HG03064 (cell line): ENCODE measurements at regions not wholly inside any gene's neighbourhood (a gene's known extent, or its start where the extent isn't known, plus 50 kb on each side); places are given as distances from the start of the nearest gene placed in this dataset.
"Not testable (repeated sequence)": the region's sequence is repeated elsewhere in the genome, so short reads cannot be mapped to it uniquely, and the experiment has no call there.

ENCODE experiments used
- ATAC-seq: cut with Tn5 transposase; IDR thresholded peaks from one replicate; pipeline ENCODE4 v1.9.1; 2021; ENCODE audit warnings: low read depth; ENCODE audit not compliant: unreplicated experiment

GRCh38 chr6:21740376-21741124 is 147.0 kb downstream of the SOX4 start:
- no peak for ATAC-seq

- ATAC-seq = no peak
Measured at GRCh38 chr6:21741221-21742109, 147.9 kb downstream of the SOX4 start.

- no peak for ATAC-seq
Measured at GRCh38 chr6:21742238-21742660, 148.7 kb downstream of the SOX4 start.

GRCh38 chr6:21744331-21744730 is 150.8 kb downstream of the SOX4 start:
- no peak for ATAC-seq

- no peak for ATAC-seq
Measured at GRCh38 chr6:21745543-21746337, 152.2 kb downstream of the SOX4 start.

- no peak for ATAC-seq
Measured at GRCh38 chr6:21747441-21747840, 153.9 kb downstream of the SOX4 start.

- no peak for ATAC-seq
Measured at GRCh38 chr6:21748343-21749056, 154.9 kb downstream of the SOX4 start.

GRCh38 chr6:21749754-21750153 is 156.2 kb downstream of the SOX4 start:
- ATAC-seq = no peak

- ATAC-seq = no peak
Measured at GRCh38 chr6:21750575-21750974, 157.0 kb downstream of the SOX4 start.

GRCh38 chr6:21751608-21752007 is 158.1 kb downstream of the SOX4 start:
- ATAC-seq = no peak

GRCh38 chr6:21752054-21752811 is 158.7 kb downstream of the SOX4 start:
- ATAC-seq = no peak

GRCh38 chr6:21753241-21754108 is 159.9 kb downstream of the SOX4 start:
- ATAC-seq = no peak

- ATAC-seq = no peak
Measured at GRCh38 chr6:21754891-21755290, 161.3 kb downstream of the SOX4 start.

GRCh38 chr6:21756487-21756886 is 162.9 kb downstream of the SOX4 start:
- ATAC-seq = no peak

- not testable (repeated sequence) for ATAC-seq
Measured at GRCh38 chr6:21757392-21757791, 163.8 kb downstream of the SOX4 start.

- ATAC-seq = no peak
Measured at GRCh38 chr6:21759721-21760120, 166.2 kb downstream of the SOX4 start.

GRCh38 chr6:21761053-21761730 is 167.6 kb downstream of the SOX4 start:
- not testable (repeated sequence) for ATAC-seq

GRCh38 chr6:21764989-21765388 is 171.4 kb downstream of the SOX4 start:
- ATAC-seq = no peak
